Activated T-helper 1 cell treated with anti-CD3 and anti-CD28 coated beads, Interleukin-12 subunit alpha, Interleukin-12 subunit beta, Interleukin-2, Interleukin-4 antibody, amounts not matched to agents 30 ng/mL and 10 ng/mL and 1 ng/mL, durations not matched to agents 14 hours and 24 hours and 36 hours (primary cell): ENCODE measurements at regions not wholly inside any gene's neighbourhood (a gene's known extent, or its start where the extent isn't known, plus 50 kb on each side); places are given as distances from the start of the nearest gene placed in this dataset.
"Not testable (repeated sequence)": the region's sequence is repeated elsewhere in the genome, so short reads cannot be mapped to it uniquely, and the experiment has no call there.

Source experiments
- DNase-seq: peaks from one replicate; pipeline ENCODE4 v3.0.0; 2021; ENCODE audit warnings: low spot score
- H3K27ac Mint-ChIP-seq: one replicate; pipeline ENCODE4 v1.8.0; 2021; ENCODE audit warnings: mild to moderate bottlenecking, mixed read lengths
- H3K27me3 Mint-ChIP-seq: one replicate; pipeline ENCODE4 v1.8.0; 2022; ENCODE audit warnings: mild to moderate bottlenecking, moderate library complexity, mixed read lengths; ENCODE audit not compliant: insufficient read depth
- H3K36me3 Mint-ChIP-seq: one replicate; pipeline ENCODE4 v1.8.0; 2021; ENCODE audit warnings: low read depth, mixed read lengths
- H3K4me1 Mint-ChIP-seq: one replicate; pipeline ENCODE4 v1.8.0; 2021; ENCODE audit warnings: low read depth, mixed read lengths
- H3K4me3 Mint-ChIP-seq: one replicate; pipeline ENCODE4 v1.8.0; 2021; ENCODE audit warnings: mild to moderate bottlenecking, moderate library complexity, mixed read lengths
- H3K9me3 Mint-ChIP-seq: one replicate; pipeline ENCODE4 v1.8.0; 2021; ENCODE audit warnings: mixed read lengths
- intact Hi-C: fragments of 100-400 bp; cut with micrococcal nuclease; formaldehyde crosslinking; loops from one replicate; pipeline ENCODE4 v1.15.1; 2024

- Mint-ChIP-seq H3K27ac (no peak overlapping the region), H3K9me3 (no peaks in the 10 kb centered on the region), H3K4me3 (no peak overlapping the region), H3K36me3 (no peaks in the 10 kb centered on the region), H3K27me3 (no peaks in the 10 kb centered on the region), H3K4me1 (no peaks in the 10 kb centered on the region)
- intact Hi-C loops: no loop called here
- DNase-seq: no peak
These were observed 566.0 kb downstream of the STK39 start for GRCh38 chr2:167681234-167682015.

GRCh38 chr2:167678158-167678557, 569.2 kb downstream of the STK39 start:
- intact Hi-C loops: no loop called here
- Mint-ChIP-seq H3K27ac (no peak overlapping the region), H3K4me3 (no peak overlapping the region)

GRCh38 chr2:167675906-167676305, 571.5 kb downstream of the STK39 start:
- Mint-ChIP-seq H3K9me3 (peaks cover 7% of the 10 kb centered on the region), H3K4me1 (no peaks in the 10 kb centered on the region), H3K27ac (no peak overlapping the region), H3K36me3 (no peaks in the 10 kb centered on the region), H3K4me3 (no peak overlapping the region), H3K27me3 (no peaks in the 10 kb centered on the region)
- no peak for DNase-seq
- intact Hi-C loops: no loop called here

More at GRCh38 chr2:167678158-167678557, 569.2 kb downstream of the STK39 start:
- H3K4me1 Mint-ChIP-seq: no peaks in the 10 kb centered on the region
- no peaks in the 10 kb centered on the region for H3K36me3 Mint-ChIP-seq
- no peaks in the 10 kb centered on the region for H3K9me3 Mint-ChIP-seq
- no peaks in the 10 kb centered on the region for H3K27me3 Mint-ChIP-seq
- no peak for DNase-seq

- intact Hi-C loops: no loop called here
- DNase-seq: no peak
- no peak overlapping the region for H3K4me3 Mint-ChIP-seq
- no peak overlapping the region for H3K27ac Mint-ChIP-seq
- H3K27me3 Mint-ChIP-seq: no peaks in the 10 kb centered on the region
- no peaks in the 10 kb centered on the region for H3K36me3 Mint-ChIP-seq
- H3K4me1 Mint-ChIP-seq: no peaks in the 10 kb centered on the region
- H3K9me3 Mint-ChIP-seq: peaks cover 28% of the 10 kb centered on the region
These were observed 576.8 kb downstream of the STK39 start for GRCh38 chr2:167670588-167670987.

- Mint-ChIP-seq H3K36me3 (no peaks in the 10 kb centered on the region), H3K4me3 (no peak overlapping the region), H3K9me3 (peaks cover 4% of the 10 kb centered on the region), H3K27ac (no peak overlapping the region), H3K4me1 (no peaks in the 10 kb centered on the region), H3K27me3 (no peaks in the 10 kb centered on the region)
- no peak for DNase-seq
- intact Hi-C loops: no loop called here
These were observed 594.3 kb downstream of the STK39 start for GRCh38 chr2:167653131-167653530.

- H3K4me1 Mint-ChIP-seq: no peaks in the 10 kb centered on the region
- peaks cover 4% of the 10 kb centered on the region for H3K9me3 Mint-ChIP-seq
- H3K27me3 Mint-ChIP-seq: no peaks in the 10 kb centered on the region
- no peak overlapping the region for H3K4me3 Mint-ChIP-seq
- no peak for DNase-seq
- H3K27ac Mint-ChIP-seq: no peak overlapping the region
- intact Hi-C loops: no loop called here
- no peaks in the 10 kb centered on the region for H3K36me3 Mint-ChIP-seq
These were observed 595.0 kb downstream of the STK39 start for GRCh38 chr2:167652401-167652800.

- Mint-ChIP-seq H3K27ac (no peak overlapping the region), H3K4me1 (no peaks in the 10 kb centered on the region), H3K4me3 (no peak overlapping the region), H3K9me3 (peaks cover 4% of the 10 kb centered on the region), H3K36me3 (no peaks in the 10 kb centered on the region), H3K27me3 (no peaks in the 10 kb centered on the region)
- intact Hi-C loops: no loop called here
- no peak for DNase-seq
These were observed 595.8 kb downstream of the STK39 start for GRCh38 chr2:167651406-167652151.

GRCh38 chr2:167646557-167646956, 600.8 kb downstream of the STK39 start:
- Mint-ChIP-seq H3K4me3 (no peak overlapping the region), H3K27ac (no peak overlapping the region), H3K27me3 (no peaks in the 10 kb centered on the region), H3K36me3 (no peaks in the 10 kb centered on the region), H3K4me1 (no peaks in the 10 kb centered on the region), H3K9me3 (peaks cover 4% of the 10 kb centered on the region)
- intact Hi-C loops: no loop called here
- no peak for DNase-seq

- no peaks in the 10 kb centered on the region for H3K9me3 Mint-ChIP-seq
- H3K36me3 Mint-ChIP-seq: no peaks in the 10 kb centered on the region
- no peak for DNase-seq
- no peaks in the 10 kb centered on the region for H3K27me3 Mint-ChIP-seq
- H3K4me3 Mint-ChIP-seq: no peak overlapping the region
- H3K4me1 Mint-ChIP-seq: no peaks in the 10 kb centered on the region
- intact Hi-C loops: no loop called here
- no peak overlapping the region for H3K27ac Mint-ChIP-seq
These were observed 607.3 kb downstream of the STK39 start for GRCh38 chr2:167640096-167640495.

GRCh38 chr2:167637741-167638140, 609.7 kb downstream of the STK39 start:
- Mint-ChIP-seq H3K27me3 (no peaks in the 10 kb centered on the region), H3K27ac (no peak overlapping the region)

GRCh38 chr2:167632271-167632670, 615.1 kb downstream of the STK39 start:
- H3K4me1 Mint-ChIP-seq, DNase-seq, intact Hi-C loops, H3K36me3 Mint-ChIP-seq, H3K27me3 Mint-ChIP-seq, H3K27ac Mint-ChIP-seq, H3K4me3 Mint-ChIP-seq, H3K9me3 Mint-ChIP-seq: not testable (repeated sequence)

More at GRCh38 chr2:167637741-167638140, 609.7 kb downstream of the STK39 start:
- no peak for DNase-seq
- Mint-ChIP-seq H3K4me1 (no peaks in the 10 kb centered on the region), H3K9me3 (no peaks in the 10 kb centered on the region), H3K36me3 (no peaks in the 10 kb centered on the region), H3K4me3 (no peak overlapping the region)
- intact Hi-C loops: no loop called here

GRCh38 chr2:167626961-167627360, 620.4 kb downstream of the STK39 start:
- H3K9me3 Mint-ChIP-seq: no peaks in the 10 kb centered on the region
- no peak overlapping the region for H3K27ac Mint-ChIP-seq
- intact Hi-C loops: no loop called here
- H3K4me1 Mint-ChIP-seq: no peaks in the 10 kb centered on the region
- no peaks in the 10 kb centered on the region for H3K36me3 Mint-ChIP-seq
- no peak for DNase-seq
- peaks cover 2% of the 10 kb centered on the region for H3K27me3 Mint-ChIP-seq
- H3K4me3 Mint-ChIP-seq: no peak overlapping the region

- no peaks in the 10 kb centered on the region for H3K9me3 Mint-ChIP-seq
- H3K4me1 Mint-ChIP-seq: no peaks in the 10 kb centered on the region
- intact Hi-C loops: no loop called here
- no peaks in the 10 kb centered on the region for H3K27me3 Mint-ChIP-seq
- no peaks in the 10 kb centered on the region for H3K36me3 Mint-ChIP-seq
- H3K4me3 Mint-ChIP-seq: no peak overlapping the region
- DNase-seq: no peak
- H3K27ac Mint-ChIP-seq: no peak overlapping the region
These were observed 621.1 kb downstream of the STK39 start for GRCh38 chr2:167626301-167626700.
